HepG2 (cell line): ENCODE measurements at regions not wholly inside any gene's neighbourhood (a gene's known extent, or its start where the extent isn't known, plus 50 kb on each side); places are given as distances from the start of the nearest gene placed in this dataset.

Experiments
- ATAC-seq: fragments of 200-7000 bp; cut with Tn5 transposase; 3 replicates; pipeline ENCODE4 v1.9.1; 2020; ENCODE audit warnings: mild to moderate bottlenecking, moderate library complexity
- BruUV-seq: library from RNA; stranded (reverse); fragments of 400-500 nt; replicated peaks from 2 replicates; lab custom pipeline; 2021; lab: Mats Ljungman, UMichigan
- CTCF ChIA-PET: fragments of 300-600 bp; formaldehyde crosslinking; extraction: SDS; loops from one replicate; lab custom pipeline; 2021; ENCODE audit warnings: low total read pairs, inconsistent platforms, low intra/inter-chr PET ratio; lab: Yijun Ruan, JAX
- POLR2A ChIA-PET: fragments of 350-600 bp; sonication (Branson Sonifier 250); formaldehyde crosslinking; loops from one replicate; lab custom pipeline; 2020; ENCODE audit warnings: antibody characterized with exemption, inconsistent platforms; lab: Yijun Ruan, JAX
- DNase-seq: peaks from one replicate; pipeline ENCODE4 v3.0.0-alpha.2; 2015; ENCODE audit warnings: low spot score
- FAIRE-seq: peaks from 3 replicates; lab custom pipeline; 2011; peaks lifted over from hg19 to GRCh38; lab: Jason Lieb, UNC
- H2AFZ ChIP-seq: one replicate; pipeline ENCODE4 v1.6.1; 2011; ENCODE audit warnings: low read length, inconsistent platforms
- H3K27ac ChIP-seq: fragments of 300-600 bp; 3 replicates; pipeline ENCODE4 v1.8.0; 2011; ENCODE audit warnings: mixed run types, mild to moderate bottlenecking, mixed read lengths, low read length, inconsistent platforms; ENCODE audit not compliant: insufficient read depth; ENCODE audit errors: extremely low read length
- H3K27me3 ChIP-seq, 2 experiments: fragments of 200-600 bp in 1 of 2; 2 replicates in 1 of 2; 3 replicates in 1 of 2; pipeline versions ENCODE4 v1.6.0 to v1.8.0; 2011; ENCODE audit warnings: low read length in 2 of 2, mild to moderate bottlenecking in 2 of 2, moderate library complexity in 2 of 2, inconsistent platforms in 1 of 2; ENCODE audit not compliant: insufficient read depth in 2 of 2, control insufficient read depth in 1 of 2
- H3K36me3 ChIP-seq, 2 experiments: fragments of 200-600 bp in 1 of 2; replicated peaks in 1 of 2; 2 replicates in 1 of 2; 3 replicates in 1 of 2; pipeline versions ENCODE4 v1.5.1 to v1.8.0; 2011; ENCODE audit warnings: low read length in 2 of 2, inconsistent platforms in 1 of 2; ENCODE audit not compliant: insufficient read depth in 2 of 2, control insufficient read depth in 1 of 2
- H3K4me1 ChIP-seq: 2 replicates; pipeline ENCODE4 v1.5.1; 2012; ENCODE audit warnings: low read length, inconsistent platforms; ENCODE audit not compliant: insufficient read depth
- H3K4me2 ChIP-seq: 2 replicates; pipeline ENCODE4 v1.6.0; 2011; ENCODE audit warnings: low read depth, low read length, inconsistent platforms
- H3K4me3 ChIP-seq, 3 experiments: fragments of 200-600 bp in 1 of 3; sonication (generic), shearing (Covaris generic) in 1 of 3; replicated peaks in 1 of 3; 2 replicates each; pipeline ENCODE4 v1.5.1; 2011 to 2016; ENCODE audit warnings: low read length in 3 of 3, inconsistent platforms in 2 of 3, low read depth in 2 of 3, mild to moderate bottlenecking in 2 of 3, control low read depth in 1 of 3, mixed read lengths in 1 of 3; ENCODE audit not compliant: insufficient read depth in 1 of 3
- H3K79me2 ChIP-seq: one replicate; pipeline ENCODE4 v1.6.1; 2011; ENCODE audit warnings: low read length, inconsistent platforms; ENCODE audit not compliant: insufficient read depth
- H3K9ac ChIP-seq: 2 replicates; pipeline ENCODE4 v1.6.0; 2011; ENCODE audit warnings: mild to moderate bottlenecking, low read depth, low read length, inconsistent platforms; ENCODE audit not compliant: insufficient read depth
- H3K9me3 ChIP-seq: 2 replicates; pipeline ENCODE4 v1.5.1; 2012; ENCODE audit warnings: mild to moderate bottlenecking, low read length
- H4K20me1 ChIP-seq: 2 replicates; pipeline ENCODE4 v1.6.0; 2011; ENCODE audit warnings: inconsistent platforms, mild to moderate bottlenecking, low read length, moderate library complexity; ENCODE audit not compliant: insufficient read depth
- CTCF ChIP-seq: sonication (generic); formaldehyde crosslinking; IDR thresholded peaks from 2 replicates; pipeline ENCODE4 v1.5.0; 2020; ENCODE audit warnings: mild to moderate bottlenecking, missing genetic modification reagents, moderate library complexity
- FOXK2 ChIP-seq: fragments of 450-650 bp; IDR thresholded peaks from 2 replicates; pipeline ENCODE4 v1.6.1; 2016
- FOXO4 ChIP-seq: sonication (generic); formaldehyde crosslinking; conservative IDR thresholded peaks from 2 replicates; pipeline ENCODE4 v1.8.1; 2023; ENCODE audit warnings: missing genetic modification reagents
- MAFK ChIP-seq, 2 experiments: IDR thresholded peaks in 1 of 2; conservative IDR thresholded peaks in 1 of 2; 2 replicates each; pipeline ENCODE4 v1.6.1; 2011; ENCODE audit warnings: improper control_type of control experiment in 2 of 2, low read length in 2 of 2
- NFATC3 ChIP-seq: sonication (generic); formaldehyde crosslinking; IDR thresholded peaks from 2 replicates; pipeline ENCODE4 v1.5.1; 2020; ENCODE audit warnings: mild to moderate bottlenecking, missing genetic modification reagents
- NRL ChIP-seq: sonication (generic); formaldehyde crosslinking; IDR thresholded peaks from 2 replicates; pipeline ENCODE4 v1.5.0; 2020; ENCODE audit warnings: missing genetic modification reagents, mild to moderate bottlenecking, moderate library complexity, borderline replicate concordance
- PHB2 ChIP-seq: fragments of 450-650 bp; IDR thresholded peaks from 2 replicates; pipeline ENCODE4 v1.6.1; 2018; ENCODE audit not compliant: partially characterized antibody
- PLRG1 ChIP-seq: fragments of 450-650 bp; conservative IDR thresholded peaks from 2 replicates; pipeline ENCODE4 v1.6.1; 2016
- RBFOX2 ChIP-seq: fragments of 200-400 bp; formaldehyde crosslinking; IDR thresholded peaks from 2 replicates; pipeline ENCODE4 v1.6.1; 2017; ENCODE audit warnings: low read depth, mild to moderate bottlenecking, low read length
- ZNF512 ChIP-seq: sonication (generic); formaldehyde crosslinking; IDR thresholded peaks from 2 replicates; pipeline ENCODE4 v1.4.0; 2020; ENCODE audit warnings: mild to moderate bottlenecking, missing genetic modification reagents
- ZNF558 ChIP-seq: sonication (generic); formaldehyde crosslinking; IDR thresholded peaks from 2 replicates; pipeline ENCODE4 v1.9.0; 2022; ENCODE audit warnings: mild to moderate bottlenecking, missing genetic modification reagents, borderline replicate concordance
- ZNF580 ChIP-seq: IDR thresholded peaks from 2 replicates; pipeline ENCODE4 v1.6.1; 2016; ENCODE audit warnings: low read depth, borderline replicate concordance
- ZNF740 ChIP-seq: sonication (generic); formaldehyde crosslinking; IDR thresholded peaks from 2 replicates; pipeline ENCODE4 v1.4.0; 2020; ENCODE audit warnings: missing genetic modification reagents
- ZNF841 ChIP-seq: sonication (generic); formaldehyde crosslinking; IDR thresholded peaks from 2 replicates; pipeline ENCODE4 v1.8.1; 2023; ENCODE audit warnings: missing genetic modification reagents, borderline replicate concordance
- WGBS: methylation state at CpG from one replicate; pipeline ENCODE4 v1.1.6; 2017; ENCODE audit warnings: low lambda C conversion rate; 5-methylcytosine and 5-hydroxymethylcytosine counted together
- in situ Hi-C: cut with HindIII; loops from 2 replicates; pipeline ENCODE4 v1.10.0; 2017; ENCODE audit warnings: low pct_unique_long_range_greater_than_20kb; ENCODE audit not compliant: extremely low pct_ligation_motif_present
- intact Hi-C: fragments of 100-400 bp; cut with micrococcal nuclease; formaldehyde crosslinking; loops from one replicate; pipeline ENCODE4 v1.10.0; 2022; ENCODE audit not compliant: unreplicated experiment

GRCh38 chr16:7921345-7921744 is 588.7 kb downstream of the RBFOX1 start (continued):
- TF ChIP-seq CTCF (CRISPR knock-in tag) (0 out of 2 replicates have a peak, but pooled peaks have one; percentile 13), NFATC3 (CRISPR knock-in tag) (no peak), MAFK (conservative IDR thresholded peaks at IDR 0.05 in 1 of 2, IDR thresholded peaks at IDR 0.05 in 1 of 2; ENCODE audit: low read length in 2 of 2) (no peak), FOXK2 (no peak), ZNF558 (CRISPR knock-in tag) (no peak), ZNF740 (no peak), RBFOX2 (no peak), NRL (CRISPR knock-in tag) (no peak)

GRCh38 chr16:7919782-7920181 is 587.1 kb downstream of the RBFOX1 start:
- no peaks in the 10 kb centered on the region for H3K79me2 ChIP-seq
- in situ Hi-C loops, result no loop called here
- intact Hi-C loops, result no loop called here
- CTCF ChIA-PET, result no interaction called here
- TF ChIP-seq FOXO4 (no peak), PLRG1 (0 out of 2 replicates have a peak, but pooled peaks have one; percentile 87), ZNF580 (CRISPR knock-in tag) (no peak), ZNF512 (peak; percentile 63; the same call in 1 of the 2 replicates), PHB2 (peak; percentile 52), ZNF841 (CRISPR knock-in tag) (no peak)
- no peak overlapping the region for H3K9ac ChIP-seq
- H3K9me3 ChIP-seq, result peaks cover 47% of the 10 kb centered on the region
- 18% methylated on average over 2 of the region's 2 CpGs for WGBS
- no peak overlapping the region for H3K27ac ChIP-seq
- no peak for ATAC-seq
- DNase-seq, result no peak
- H3K4me1 ChIP-seq, result peaks cover 5% of the 10 kb centered on the region; the same call in 1 of the 2 replicates
- H3K27me3 ChIP-seq, result no peaks in the 10 kb centered on the region
- H4K20me1 ChIP-seq, result no peaks in the 10 kb centered on the region
- FAIRE-seq, result no peak
- POLR2A ChIA-PET, result no interaction called here
- H3K36me3 ChIP-seq, result no peaks in the 10 kb centered on the region
- H3K4me3 ChIP-seq, result no peak overlapping the region
- BruUV-seq, result no TSS peak
- H3K4me2 ChIP-seq, result no peak overlapping the region
- H2AFZ ChIP-seq, result no peak overlapping the region
